Fibroblast of lung (primary cell): ENCODE measurements at regions not wholly inside any gene's neighbourhood (a gene's known extent, or its start where the extent isn't known, plus 50 kb on each side); places are given as distances from the start of the nearest gene placed in this dataset.

Experiments used
- EZH2 ChIP-seq: IDR thresholded peaks from 2 replicates; pipeline ENCODE4 v1.5.1; 2012; ENCODE audit warnings: low read length, control low read depth, mild to moderate bottlenecking; ENCODE audit errors: missing control alignments
- TF ChIP-seq, protein P1 (sequence below), 2 donors: IDR thresholded peaks in 1 of 2; conservative IDR thresholded peaks in 1 of 2; 1 replicate in 1 of 2; 2 replicates in 1 of 2; pipeline ENCODE4 v1.5.1; 2011 to 2012; ENCODE audit warnings: low read length in 2 of 2, control low read depth in 1 of 2, inconsistent platforms in 1 of 2, low read depth in 1 of 2, mild to moderate bottlenecking in 1 of 2

DNA sequence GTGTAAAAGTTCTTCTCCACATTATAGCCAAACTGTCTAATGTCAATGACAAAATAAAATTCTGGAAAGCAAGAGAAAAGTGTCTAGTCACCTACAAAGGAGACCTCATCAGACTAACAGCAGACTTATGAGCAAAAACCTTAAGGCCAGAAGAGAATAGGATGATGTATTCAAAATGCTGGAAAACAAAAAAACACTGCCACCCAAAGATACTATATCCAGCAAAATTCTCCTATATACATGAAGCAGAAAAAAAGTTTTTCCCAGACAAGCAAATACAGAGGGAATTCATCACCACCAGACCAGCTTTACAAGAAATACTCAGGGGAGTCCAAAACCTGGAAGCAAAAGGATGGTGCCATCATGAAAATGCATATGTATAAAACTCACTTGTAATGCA is 755.6 kb upstream of the CITED2 start:
- TF ChIP-seq, protein P1, sequence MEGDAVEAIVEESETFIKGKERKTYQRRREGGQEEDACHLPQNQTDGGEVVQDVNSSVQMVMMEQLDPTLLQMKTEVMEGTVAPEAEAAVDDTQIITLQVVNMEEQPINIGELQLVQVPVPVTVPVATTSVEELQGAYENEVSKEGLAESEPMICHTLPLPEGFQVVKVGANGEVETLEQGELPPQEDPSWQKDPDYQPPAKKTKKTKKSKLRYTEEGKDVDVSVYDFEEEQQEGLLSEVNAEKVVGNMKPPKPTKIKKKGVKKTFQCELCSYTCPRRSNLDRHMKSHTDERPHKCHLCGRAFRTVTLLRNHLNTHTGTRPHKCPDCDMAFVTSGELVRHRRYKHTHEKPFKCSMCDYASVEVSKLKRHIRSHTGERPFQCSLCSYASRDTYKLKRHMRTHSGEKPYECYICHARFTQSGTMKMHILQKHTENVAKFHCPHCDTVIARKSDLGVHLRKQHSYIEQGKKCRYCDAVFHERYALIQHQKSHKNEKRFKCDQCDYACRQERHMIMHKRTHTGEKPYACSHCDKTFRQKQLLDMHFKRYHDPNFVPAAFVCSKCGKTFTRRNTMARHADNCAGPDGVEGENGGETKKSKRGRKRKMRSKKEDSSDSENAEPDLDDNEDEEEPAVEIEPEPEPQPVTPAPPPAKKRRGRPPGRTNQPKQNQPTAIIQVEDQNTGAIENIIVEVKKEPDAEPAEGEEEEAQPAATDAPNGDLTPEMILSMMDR (conservative IDR thresholded peaks at IDR 0.05 in 1 of 2, IDR thresholded peaks at IDR 0.05 in 1 of 2; ENCODE audit: low read depth in 1 of 2, low read length in 2 of 2), result no peak
- TF ChIP-seq EZH2, result no peak
